Adrenal gland (tissue), 9 donors: ENCODE measurements at regions not wholly inside any gene's neighbourhood (a gene's known extent, or its start where the extent isn't known, plus 50 kb on each side); places are given as distances from the start of the nearest gene placed in this dataset.
A peak's percentile ranks its signal among the peaks of the same experiment; 100 is the strongest.

Experiments used
- DNase-seq, 7 donors: peaks; one replicate each; pipeline ENCODE4 v3.0.0-alpha.2; 2019 to 2020
- H3K27ac ChIP-seq, 5 donors: fragments of 200-600 bp; sonication (generic) in 4 of 5; 1 replicate in 3 of 5; 2 replicates in 2 of 5; pipeline versions ENCODE4 v1.5.1 to v1.8.0; 2016 to 2020; ENCODE audit warnings: mild to moderate bottlenecking in 1 of 5
- H3K27me3 ChIP-seq: fragments of 200-600 bp; 2 replicates; pipeline ENCODE4 v1.8.0; 2021
- H3K36me3 ChIP-seq, 2 donors: fragments of 200-600 bp; replicated peaks in 1 of 2; 1 replicate in 1 of 2; 2 replicates in 1 of 2; pipeline versions ENCODE4 v1.5.1 to v1.8.0; 2018 to 2022
- H3K4me1 ChIP-seq, 2 donors: fragments of 200-600 bp; replicated peaks in 1 of 2; 1 replicate in 1 of 2; 2 replicates in 1 of 2; pipeline versions ENCODE4 v1.5.1 to v1.8.0; 2018 to 2021
- H3K4me3 ChIP-seq, 4 donors: fragments of 200-600 bp; sonication (generic) in 3 of 4; one replicate each; pipeline ENCODE4 v1.5.1; 2016 to 2018
- H3K9me3 ChIP-seq, 3 donors: fragments of 200-600 bp; sonication (generic) in 1 of 3; replicated peaks in 1 of 3; 1 replicate in 2 of 3; 2 replicates in 1 of 3; pipeline versions ENCODE4 v1.5.1 to v1.8.0; 2016 to 2021
- POLR2A ChIP-seq, 2 donors: fragments of 450-650 bp; IDR thresholded peaks; one replicate each; pipeline ENCODE4 v1.6.1; 2017; ENCODE audit warnings: antibody characterized with exemption in 2 of 2, mild to moderate bottlenecking in 2 of 2, moderate library complexity in 1 of 2
- WGBS, 4 donors: extraction: QIAGEN DNeasy Blood & Tissue Kit in 2 of 4; methylation state at CpG; one replicate each; pipeline versions ENCODE4 v1.1.5 to v1.1.7; 2013 to 2017; 5-methylcytosine and 5-hydroxymethylcytosine counted together
- intact Hi-C, 2 donors: fragments of 100-400 bp; cut with DNase I; formaldehyde crosslinking; loops; one replicate each; pipeline versions ENCODE4 v1.14.1 to v1.15.0; 2022 to 2023
- TF ChIP-seq, protein P1 (sequence below), 6 experiments: fragments of 450-650 bp in 4 of 6; fragments of 200-600 bp in 2 of 6; sonication (generic) in 1 of 6; IDR thresholded peaks; 1 replicate in 5 of 6; 2 replicates in 1 of 6; pipeline versions ENCODE4 v1.5.1 to v1.8.0; 2016 to 2021; ENCODE audit warnings: antibody characterized with exemption in 6 of 6, mild to moderate bottlenecking in 2 of 6, moderate library complexity in 1 of 6
- donor health status: healthy with polysubstance abuse.
- donor health status: Bipolar disorder and iron deficiency.
- donor health status: DM: yes; HTN: yes; CAD: no.
- donor health status: DM: no; HTN: no; CAD: no.
- donor health status: DM: no; HTN: no; CAD: no.

DNA sequence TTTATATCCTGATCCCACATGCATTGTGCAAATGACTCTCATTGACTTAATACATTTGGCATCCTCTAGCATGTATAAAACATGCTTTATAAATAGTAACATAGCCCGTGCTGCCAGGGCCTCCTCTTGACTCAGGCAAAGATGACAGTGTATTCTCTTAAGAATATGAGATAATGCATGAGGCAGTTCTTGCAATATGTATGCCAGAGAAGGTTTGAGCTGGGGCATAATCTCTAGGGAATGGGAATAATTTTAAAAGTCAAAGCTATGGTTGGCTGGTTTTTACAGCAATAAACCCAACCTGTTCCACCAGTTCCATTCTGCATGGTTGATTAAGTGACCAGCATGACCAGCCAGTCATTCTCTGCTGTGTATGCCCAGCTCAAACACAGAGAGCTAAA lies 179.0 kb upstream of the PFN2 start:
- intact Hi-C loops = no loop called here
- H3K9me3 ChIP-seq = no peaks in the 10 kb centered on the region
- no peak for TF ChIP-seq POLR2A (IDR thresholded peaks at IDR 0.05)
- TF ChIP-seq, protein P1, sequence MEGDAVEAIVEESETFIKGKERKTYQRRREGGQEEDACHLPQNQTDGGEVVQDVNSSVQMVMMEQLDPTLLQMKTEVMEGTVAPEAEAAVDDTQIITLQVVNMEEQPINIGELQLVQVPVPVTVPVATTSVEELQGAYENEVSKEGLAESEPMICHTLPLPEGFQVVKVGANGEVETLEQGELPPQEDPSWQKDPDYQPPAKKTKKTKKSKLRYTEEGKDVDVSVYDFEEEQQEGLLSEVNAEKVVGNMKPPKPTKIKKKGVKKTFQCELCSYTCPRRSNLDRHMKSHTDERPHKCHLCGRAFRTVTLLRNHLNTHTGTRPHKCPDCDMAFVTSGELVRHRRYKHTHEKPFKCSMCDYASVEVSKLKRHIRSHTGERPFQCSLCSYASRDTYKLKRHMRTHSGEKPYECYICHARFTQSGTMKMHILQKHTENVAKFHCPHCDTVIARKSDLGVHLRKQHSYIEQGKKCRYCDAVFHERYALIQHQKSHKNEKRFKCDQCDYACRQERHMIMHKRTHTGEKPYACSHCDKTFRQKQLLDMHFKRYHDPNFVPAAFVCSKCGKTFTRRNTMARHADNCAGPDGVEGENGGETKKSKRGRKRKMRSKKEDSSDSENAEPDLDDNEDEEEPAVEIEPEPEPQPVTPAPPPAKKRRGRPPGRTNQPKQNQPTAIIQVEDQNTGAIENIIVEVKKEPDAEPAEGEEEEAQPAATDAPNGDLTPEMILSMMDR (IDR thresholded peaks at IDR 0.05) = no peak
- DNase-seq = no peak
- no peaks in the 10 kb centered on the region for H3K27me3 ChIP-seq
- H3K36me3 ChIP-seq = no peaks in the 10 kb centered on the region
- no peak overlapping the region for H3K27ac ChIP-seq
- no peaks in the 10 kb centered on the region for H3K4me1 ChIP-seq
- no peak overlapping the region for H3K4me3 ChIP-seq
- WGBS, 4 donors = 0 to 28% (median 6%) methylated on average over 1 of the region's 1 CpG

DNA sequence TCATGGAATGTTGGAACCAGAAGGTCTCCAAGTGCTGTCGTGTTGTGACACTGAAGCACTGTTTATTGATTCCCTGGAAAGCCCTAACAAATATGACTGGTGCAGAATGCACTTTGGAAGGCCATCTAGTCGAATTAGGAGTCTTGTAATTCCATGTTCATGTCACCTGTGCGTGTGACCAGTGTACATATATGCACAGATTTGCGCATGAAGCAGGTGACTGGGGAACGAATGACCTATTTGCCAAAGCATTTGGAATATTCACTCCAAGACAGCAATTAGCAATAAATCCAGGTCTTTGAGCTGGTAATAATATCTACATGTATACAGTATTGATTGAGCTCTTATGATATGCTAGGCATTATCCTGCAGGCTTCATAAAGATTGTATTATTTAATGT lies 177.5 kb upstream of the PFN2 start:
- H3K36me3 ChIP-seq = no peaks in the 10 kb centered on the region
- no peaks in the 10 kb centered on the region for H3K27me3 ChIP-seq
- TF ChIP-seq, protein P1 (IDR thresholded peaks at IDR 0.05) = no peak
- no peak for TF ChIP-seq POLR2A (IDR thresholded peaks at IDR 0.05)
- H3K27ac ChIP-seq = no peak overlapping the region
- H3K4me1 ChIP-seq = no peaks in the 10 kb centered on the region
- intact Hi-C loops = no loop called here
- no peaks in the 10 kb centered on the region for H3K9me3 ChIP-seq
- H3K4me3 ChIP-seq = no peak overlapping the region
- 78 to 90% (median 86%) methylated on average over 5 of the region's 5 CpGs for WGBS, 4 donors
- no peak for DNase-seq

DNA sequence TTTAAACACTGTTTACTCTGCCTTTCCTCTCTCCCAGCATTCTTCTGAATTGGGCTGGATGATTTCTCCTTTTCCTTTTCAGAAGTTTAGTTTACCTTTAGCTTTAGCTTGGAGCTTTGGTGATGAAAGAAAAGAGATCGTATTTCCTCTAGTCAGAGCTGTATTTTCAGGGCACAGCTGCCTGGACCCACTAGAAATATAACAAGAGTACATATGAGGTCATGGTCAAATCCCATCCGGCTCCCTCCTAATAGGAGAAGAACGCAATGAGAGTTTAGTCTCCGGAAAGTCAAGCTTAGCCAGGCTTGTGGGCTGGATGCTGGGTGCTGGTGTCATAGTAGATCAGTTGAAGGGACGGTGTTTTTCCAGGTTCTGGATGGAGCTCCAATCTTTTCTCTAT lies 177.1 kb upstream of the PFN2 start:
- DNase-seq = no peak
- Histone ChIP-seq H3K4me1 (no peaks in the 10 kb centered on the region), H3K4me3 (no peak overlapping the region), H3K27me3 (no peaks in the 10 kb centered on the region), H3K27ac (no peak overlapping the region), H3K36me3 (no peaks in the 10 kb centered on the region), H3K9me3 (no peaks in the 10 kb centered on the region)
- intact Hi-C loops = no loop called here
- 54 to 80% (median 73%) methylated on average over 5 of the region's 5 CpGs for WGBS, 4 donors
- no peak for TF ChIP-seq POLR2A (IDR thresholded peaks at IDR 0.05)
- TF ChIP-seq, protein P1 (IDR thresholded peaks at IDR 0.05) = no peak

DNA sequence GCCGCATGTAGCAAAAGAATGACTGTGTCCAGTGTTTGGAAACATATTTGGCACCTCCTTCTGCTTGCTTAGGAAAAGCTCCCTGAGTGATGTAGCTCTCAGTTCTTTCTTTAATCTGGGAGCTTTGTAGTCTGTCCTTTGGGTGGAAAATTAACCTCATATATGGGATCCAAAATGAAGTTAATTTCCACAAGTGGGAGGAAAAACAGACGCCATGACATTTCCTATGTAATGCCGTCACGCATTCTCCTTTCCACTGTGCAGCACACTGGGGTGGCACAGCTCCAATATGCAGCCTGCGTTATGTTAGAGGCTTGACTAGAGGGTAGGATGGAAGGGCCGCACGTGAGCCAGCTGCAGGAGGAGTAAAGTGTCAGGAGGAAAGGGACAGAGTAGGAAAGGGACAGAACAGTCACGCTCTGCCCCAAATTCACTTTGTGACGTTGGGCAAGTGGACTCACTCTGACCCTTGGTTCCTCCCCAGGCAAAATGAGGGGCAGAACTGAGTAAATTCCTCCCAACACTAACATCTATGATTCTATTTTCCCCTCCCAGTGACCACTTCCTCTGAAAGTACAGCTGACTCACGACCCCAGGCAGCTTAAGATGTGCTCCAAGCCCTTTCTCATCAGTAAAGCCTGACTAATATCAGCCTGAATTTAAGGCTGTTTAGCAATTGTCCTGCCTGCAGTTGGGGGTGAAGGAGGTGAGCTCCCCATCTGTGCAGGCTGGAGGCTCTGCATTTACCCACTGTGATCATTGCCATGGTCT lies 176.5 kb upstream of the PFN2 start:
- Histone ChIP-seq H3K27me3 (no peaks in the 10 kb centered on the region), H3K36me3 (no peaks in the 10 kb centered on the region), H3K27ac (no peak overlapping the region), H3K4me1 (no peaks in the 10 kb centered on the region), H3K4me3 (no peak overlapping the region), H3K9me3 (no peaks in the 10 kb centered on the region)
- intact Hi-C loops = no loop called here
- WGBS, 4 donors = 71 to 75% (median 74%) methylated on average over 10 of the region's 10 CpGs
- DNase-seq = peak in 1 of 7 donors; percentile 17
- no peak for TF ChIP-seq POLR2A (IDR thresholded peaks at IDR 0.05)
- TF ChIP-seq, protein P1 (IDR thresholded peaks at IDR 0.05) = no peak
